ENCODE measurements at regions not wholly inside any gene's neighbourhood (a gene's known extent, or its start where the extent isn't known, plus 50 kb on each side); places are given as distances from the start of the nearest gene placed in this dataset.
"Not testable (repeated sequence)": the region's sequence is repeated elsewhere in the genome, so short reads cannot be mapped to it uniquely, and the experiment has no call there.

- Mint-ChIP-seq H3K27ac (no peak overlapping the region), H3K4me1 (no peaks in the 10 kb centered on the region), H3K27me3 (no peaks in the 10 kb centered on the region), H3K4me3 (no peak overlapping the region), H3K36me3 (ENCODE audit: low read depth) (no peaks in the 10 kb centered on the region)
- DNase-seq (no peak), ATAC-seq (no peak)
- H3K9me3 ChIP-seq (ENCODE audit: control insufficient read depth, low read length, poor library complexity, severe bottlenecking) = no peaks in the 10 kb centered on the region
These were observed 860.4 kb downstream of the PLA2G4A start for GRCh38 chr1:187689129-187689528.

- ATAC-seq = no peak
- H3K9me3 ChIP-seq (ENCODE audit: control insufficient read depth, low read length, poor library complexity, severe bottlenecking) = no peaks in the 10 kb centered on the region
- no peak overlapping the region for H3K4me3 Mint-ChIP-seq
- H3K27ac Mint-ChIP-seq = no peak overlapping the region
- no peak for DNase-seq
- no peaks in the 10 kb centered on the region for H3K4me1 Mint-ChIP-seq
- H3K27me3 Mint-ChIP-seq = no peaks in the 10 kb centered on the region
- H3K36me3 Mint-ChIP-seq (ENCODE audit: low read depth) = no peaks in the 10 kb centered on the region
These were observed 862.7 kb downstream of the PLA2G4A start for GRCh38 chr1:187691439-187691838.

GRCh38 chr1:187692799-187693198 is 864.0 kb downstream of the PLA2G4A start:
- no peak overlapping the region for H3K27ac Mint-ChIP-seq
- no peaks in the 10 kb centered on the region for H3K4me1 Mint-ChIP-seq
- DNase-seq (no peak), ATAC-seq (no peak)
- no peaks in the 10 kb centered on the region for H3K9me3 ChIP-seq (ENCODE audit: control insufficient read depth, low read length, poor library complexity, severe bottlenecking)
- H3K36me3 Mint-ChIP-seq (ENCODE audit: low read depth) = no peaks in the 10 kb centered on the region
- H3K4me3 Mint-ChIP-seq = no peak overlapping the region
- H3K27me3 Mint-ChIP-seq = no peaks in the 10 kb centered on the region

- Mint-ChIP-seq H3K4me3 (no peak overlapping the region), H3K4me1 (no peaks in the 10 kb centered on the region), H3K27ac (no peak overlapping the region), H3K36me3 (ENCODE audit: low read depth) (no peaks in the 10 kb centered on the region), H3K27me3 (no peaks in the 10 kb centered on the region)
- no peak for DNase-seq
- no peak for ATAC-seq
- H3K9me3 ChIP-seq (ENCODE audit: control insufficient read depth, low read length, poor library complexity, severe bottlenecking) = no peaks in the 10 kb centered on the region
These were observed 867.3 kb downstream of the PLA2G4A start for GRCh38 chr1:187696073-187696472.

- not testable (repeated sequence) for H3K4me1 Mint-ChIP-seq; H3K4me3 Mint-ChIP-seq; H3K27ac Mint-ChIP-seq; H3K27me3 Mint-ChIP-seq; H3K9me3 ChIP-seq (ENCODE audit: control insufficient read depth, low read length, poor library complexity, severe bottlenecking); H3K36me3 Mint-ChIP-seq (ENCODE audit: low read depth); ATAC-seq
- DNase-seq = peak in 1 of 3 donors; percentile 9
These were observed 874.7 kb downstream of the PLA2G4A start for GRCh38 chr1:187703138-187704130.

GRCh38 chr1:187714470-187714869 is 885.7 kb downstream of the PLA2G4A start:
- Mint-ChIP-seq H3K27ac (no peak overlapping the region), H3K4me1 (no peaks in the 10 kb centered on the region), H3K36me3 (ENCODE audit: low read depth) (no peaks in the 10 kb centered on the region), H3K27me3 (no peaks in the 10 kb centered on the region), H3K4me3 (no peak overlapping the region)
- DNase-seq (no peak), ATAC-seq (no peak)
- H3K9me3 ChIP-seq (ENCODE audit: control insufficient read depth, low read length, poor library complexity, severe bottlenecking) = no peaks in the 10 kb centered on the region

GRCh38 chr1:187715483-187715882 is 886.7 kb downstream of the PLA2G4A start:
- DNase-seq = no peak
- H3K4me3 Mint-ChIP-seq = no peak overlapping the region
- no peaks in the 10 kb centered on the region for H3K4me1 Mint-ChIP-seq
- no peak for ATAC-seq
- no peaks in the 10 kb centered on the region for H3K36me3 Mint-ChIP-seq (ENCODE audit: low read depth)
- H3K9me3 ChIP-seq (ENCODE audit: control insufficient read depth, low read length, poor library complexity, severe bottlenecking) = no peaks in the 10 kb centered on the region
- H3K27ac Mint-ChIP-seq = no peak overlapping the region
- H3K27me3 Mint-ChIP-seq = no peaks in the 10 kb centered on the region

GRCh38 chr1:187716160-187716559 is 887.4 kb downstream of the PLA2G4A start:
- Mint-ChIP-seq H3K27me3 (no peaks in the 10 kb centered on the region), H3K4me3 (no peak overlapping the region), H3K36me3 (ENCODE audit: low read depth) (no peaks in the 10 kb centered on the region), H3K27ac (no peak overlapping the region), H3K4me1 (no peaks in the 10 kb centered on the region)
- H3K9me3 ChIP-seq (ENCODE audit: control insufficient read depth, low read length, poor library complexity, severe bottlenecking) = no peaks in the 10 kb centered on the region
- ATAC-seq (no peak), DNase-seq (no peak)

- Mint-ChIP-seq H3K4me3 (no peak overlapping the region), H3K27me3 (no peaks in the 10 kb centered on the region), H3K27ac (no peak overlapping the region), H3K36me3 (ENCODE audit: low read depth) (no peaks in the 10 kb centered on the region), H3K4me1 (no peaks in the 10 kb centered on the region)
- ATAC-seq (no peak), DNase-seq (no peak)
- H3K9me3 ChIP-seq (ENCODE audit: control insufficient read depth, low read length, poor library complexity, severe bottlenecking) = no peaks in the 10 kb centered on the region
These were observed 889.8 kb downstream of the PLA2G4A start for GRCh38 chr1:187718527-187718926.

- Mint-ChIP-seq H3K4me3 (no peak overlapping the region), H3K4me1 (no peaks in the 10 kb centered on the region), H3K27me3 (no peaks in the 10 kb centered on the region), H3K27ac (no peak overlapping the region), H3K36me3 (ENCODE audit: low read depth) (no peaks in the 10 kb centered on the region)
- no peaks in the 10 kb centered on the region for H3K9me3 ChIP-seq (ENCODE audit: control insufficient read depth, low read length, poor library complexity, severe bottlenecking)
- ATAC-seq = no peak
- DNase-seq = no peak
These were observed 892.5 kb downstream of the PLA2G4A start for GRCh38 chr1:187721216-187721615.

- H3K9me3 ChIP-seq (ENCODE audit: control insufficient read depth, low read length, poor library complexity, severe bottlenecking) = no peaks in the 10 kb centered on the region
- no peaks in the 10 kb centered on the region for H3K4me1 Mint-ChIP-seq
- ATAC-seq = no peak
- H3K27ac Mint-ChIP-seq = no peak overlapping the region
- DNase-seq = no peak
- no peaks in the 10 kb centered on the region for H3K27me3 Mint-ChIP-seq
- H3K36me3 Mint-ChIP-seq (ENCODE audit: low read depth) = no peaks in the 10 kb centered on the region
- H3K4me3 Mint-ChIP-seq = no peak overlapping the region
These were observed 896.5 kb downstream of the PLA2G4A start for GRCh38 chr1:187725216-187725615.

GRCh38 chr1:187733232-187733631 is 904.5 kb downstream of the PLA2G4A start:
- H3K27ac Mint-ChIP-seq = no peak overlapping the region
- no peak overlapping the region for H3K4me3 Mint-ChIP-seq
- ATAC-seq (no peak), DNase-seq (no peak)
- no peaks in the 10 kb centered on the region for H3K36me3 Mint-ChIP-seq (ENCODE audit: low read depth)
- no peaks in the 10 kb centered on the region for H3K9me3 ChIP-seq (ENCODE audit: control insufficient read depth, low read length, poor library complexity, severe bottlenecking)
- no peaks in the 10 kb centered on the region for H3K4me1 Mint-ChIP-seq
- no peaks in the 10 kb centered on the region for H3K27me3 Mint-ChIP-seq

- no peak for ATAC-seq
- Mint-ChIP-seq H3K27ac (no peak overlapping the region), H3K27me3 (no peaks in the 10 kb centered on the region), H3K4me3 (no peak overlapping the region), H3K4me1 (no peaks in the 10 kb centered on the region), H3K36me3 (ENCODE audit: low read depth) (no peaks in the 10 kb centered on the region)
- no peaks in the 10 kb centered on the region for H3K9me3 ChIP-seq (ENCODE audit: control insufficient read depth, low read length, poor library complexity, severe bottlenecking)
- no peak for DNase-seq
These were observed 905.7 kb downstream of the PLA2G4A start for GRCh38 chr1:187734427-187734826.

GRCh38 chr1:187744665-187745064 is 915.9 kb downstream of the PLA2G4A start:
- Mint-ChIP-seq H3K4me3 (no peak overlapping the region), H3K4me1 (no peaks in the 10 kb centered on the region), H3K27me3 (no peaks in the 10 kb centered on the region), H3K27ac (no peak overlapping the region), H3K36me3 (ENCODE audit: low read depth) (no peaks in the 10 kb centered on the region)
- DNase-seq (no peak), ATAC-seq (no peak)
- no peaks in the 10 kb centered on the region for H3K9me3 ChIP-seq (ENCODE audit: control insufficient read depth, low read length, poor library complexity, severe bottlenecking)

All from T-helper 17 cell (primary cell).